ENCODE measurements at regions not wholly inside any gene's neighbourhood (a gene's known extent, or its start where the extent isn't known, plus 50 kb on each side); places are given as distances from the start of the nearest gene placed in this dataset.
A peak's percentile ranks its signal among the peaks of the same experiment; 100 is the strongest.

GRCh38 chr5:96033116-96033515, 71.5 kb upstream of the ELL2 start:
- ChIA-PET POLR2A (no interaction called here), CTCF (no interaction called here)
- H3K9me3 Mint-ChIP-seq (ENCODE audit: unreplicated experiment), result no peaks in the 10 kb centered on the region
- DNase-seq (ENCODE audit: unreplicated experiment), result no peak
- H3K27ac Mint-ChIP-seq (ENCODE audit: low read depth, unreplicated experiment), result no peak overlapping the region
- H3K4me3 Mint-ChIP-seq (ENCODE audit: unreplicated experiment), result no peak overlapping the region
- BruUV-seq (replicated peaks), result no TSS peak
- intact Hi-C loops (cut with micrococcal nuclease), result no loop called here
- no peak for TF ChIP-seq CTCF (IDR thresholded peaks at IDR 0.05; ENCODE audit: unreplicated experiment)
- no peaks in the 10 kb centered on the region for H3K27me3 Mint-ChIP-seq (ENCODE audit: insufficient read depth, unreplicated experiment)
- H3K4me1 Mint-ChIP-seq (ENCODE audit: insufficient read depth, unreplicated experiment), result peaks cover 26% of the 10 kb centered on the region
- no peaks in the 10 kb centered on the region for H3K36me3 Mint-ChIP-seq (ENCODE audit: insufficient read depth, unreplicated experiment)

- no peaks in the 10 kb centered on the region for H3K27me3 Mint-ChIP-seq (ENCODE audit: insufficient read depth, unreplicated experiment)
- DNase-seq (ENCODE audit: unreplicated experiment), result peak; percentile 27
- H3K9me3 Mint-ChIP-seq (ENCODE audit: unreplicated experiment), result no peaks in the 10 kb centered on the region
- BruUV-seq (replicated peaks), result no TSS peak
- CTCF ChIA-PET, result interaction anchor here (0.6 kb wide), 1 partner anchor 81 kb away, joined by 3 read pairs; no protein-coding TSS in a partner anchor
- H3K4me3 Mint-ChIP-seq (ENCODE audit: unreplicated experiment), result no peak overlapping the region
- POLR2A ChIA-PET, result no interaction called here
- peaks cover 28% of the 10 kb centered on the region for H3K4me1 Mint-ChIP-seq (ENCODE audit: insufficient read depth, unreplicated experiment)
- intact Hi-C loops (cut with micrococcal nuclease), result no loop called here
- H3K36me3 Mint-ChIP-seq (ENCODE audit: insufficient read depth, unreplicated experiment), result no peaks in the 10 kb centered on the region
- no peak for TF ChIP-seq CTCF (IDR thresholded peaks at IDR 0.05; ENCODE audit: unreplicated experiment)
- H3K27ac Mint-ChIP-seq (ENCODE audit: low read depth, unreplicated experiment), result peak overlapping the region; percentile 79
These were observed 70.2 kb upstream of the ELL2 start for GRCh38 chr5:96031811-96032261.

GRCh38 chr5:96031180-96031579, 69.5 kb upstream of the ELL2 start:
- POLR2A ChIA-PET, result no interaction called here
- CTCF ChIA-PET, result no interaction called here
- Mint-ChIP-seq H3K9me3 (ENCODE audit: unreplicated experiment) (no peaks in the 10 kb centered on the region), H3K4me1 (ENCODE audit: insufficient read depth, unreplicated experiment) (peaks cover 29% of the 10 kb centered on the region), H3K4me3 (ENCODE audit: unreplicated experiment) (no peak overlapping the region), H3K27ac (ENCODE audit: low read depth, unreplicated experiment) (peak overlapping the region; percentile 79), H3K36me3 (ENCODE audit: insufficient read depth, unreplicated experiment) (no peaks in the 10 kb centered on the region), H3K27me3 (ENCODE audit: insufficient read depth, unreplicated experiment) (no peaks in the 10 kb centered on the region)
- no peak for DNase-seq (ENCODE audit: unreplicated experiment)
- intact Hi-C loops (cut with micrococcal nuclease), result no loop called here
- TF ChIP-seq CTCF (IDR thresholded peaks at IDR 0.05; ENCODE audit: unreplicated experiment), result no peak
- no TSS peak for BruUV-seq (replicated peaks)

- no TSS peak for BruUV-seq (replicated peaks)
- intact Hi-C loops (cut with micrococcal nuclease), result loop anchor here (5.0 kb wide), 1 partner anchor 201 kb away; no protein-coding TSS in a partner anchor
- no peaks in the 10 kb centered on the region for H3K36me3 Mint-ChIP-seq (ENCODE audit: insufficient read depth, unreplicated experiment)
- POLR2A ChIA-PET, result interaction anchor here (0.7 to 1.5 kb wide), 8 partner anchors 10 to 167 kb away, joined by 3 to 5 read pairs (median 3); no protein-coding TSS in a partner anchor
- CTCF ChIA-PET, result interaction anchor here (0.6 to 1.2 kb wide), 4 partner anchors 36 to 310 kb away, joined by 3 to 4 read pairs (median 3); no protein-coding TSS in a partner anchor
- no peak overlapping the region for H3K4me3 Mint-ChIP-seq (ENCODE audit: unreplicated experiment)
- TF ChIP-seq CTCF (IDR thresholded peaks at IDR 0.05; ENCODE audit: unreplicated experiment), result no peak
- peaks cover 40% of the 10 kb centered on the region for H3K4me1 Mint-ChIP-seq (ENCODE audit: insufficient read depth, unreplicated experiment)
- H3K9me3 Mint-ChIP-seq (ENCODE audit: unreplicated experiment), result no peaks in the 10 kb centered on the region
- H3K27me3 Mint-ChIP-seq (ENCODE audit: insufficient read depth, unreplicated experiment), result no peaks in the 10 kb centered on the region
- peak; percentile 55 for DNase-seq (ENCODE audit: unreplicated experiment)
- H3K27ac Mint-ChIP-seq (ENCODE audit: low read depth, unreplicated experiment), result peak overlapping the region; percentile 77
These were observed 64.9 kb upstream of the ELL2 start for GRCh38 chr5:96026406-96027041.

Data from MCF 10A (cell line).